ENCODE measurements at regions not wholly inside any gene's neighbourhood (a gene's known extent, or its start where the extent isn't known, plus 50 kb on each side); places are given as distances from the start of the nearest gene placed in this dataset. TPM values are rescaled to one million over a fixed set of nuclear protein-coding genes. Genes with fewer than 3 reads are reported as not detected.

GRCh38 chr21:20942523-20942922, 55.7 kb upstream of the NCAM2 start:
- H3K4me1 Mint-ChIP-seq (ENCODE audit: low read depth): no peaks in the 10 kb centered on the region
- ATAC-seq (no peak), DNase-seq (no peak)
- CTCF ChIA-PET: no interaction called here
- no peaks in the 10 kb centered on the region for H3K27me3 Mint-ChIP-seq
- H3K27ac Mint-ChIP-seq: no peak overlapping the region
- POLR2A ChIA-PET: interaction anchor here (0.6 kb wide), 1 partner anchor 210 kb away, joined by 3 read pairs; no protein-coding TSS in a partner anchor
- no peak for TF ChIP-seq CTCF (IDR thresholded peaks at IDR 0.05)
- intact Hi-C loops (cut with micrococcal nuclease): no loop called here
- no peaks in the 10 kb centered on the region for H3K9me3 Mint-ChIP-seq
- no peaks in the 10 kb centered on the region for H3K36me3 Mint-ChIP-seq (ENCODE audit: low read depth)
- no peak overlapping the region for H3K4me3 Mint-ChIP-seq

DNA sequence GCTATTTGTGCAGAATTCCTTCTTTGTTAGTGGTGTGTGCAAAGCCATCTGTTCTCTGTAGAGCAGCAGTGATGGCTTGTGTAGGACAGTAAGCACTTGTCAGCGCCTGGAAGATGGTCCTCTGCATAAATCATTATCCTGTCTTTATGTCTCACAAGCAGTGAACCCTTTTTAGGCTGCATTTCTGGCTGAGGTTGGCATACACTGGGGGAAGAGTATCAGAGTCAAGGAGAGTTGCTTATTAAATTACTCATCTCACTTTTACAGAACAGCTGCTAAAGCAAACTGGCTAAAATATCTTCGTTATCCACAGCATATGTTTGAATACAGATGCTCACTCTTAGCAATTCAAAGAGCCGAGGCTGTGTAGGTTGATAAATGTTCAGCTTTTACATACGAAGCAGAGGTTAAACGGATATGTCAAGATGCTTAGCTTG, 54.6 kb upstream of the NCAM2 start:
- Mint-ChIP-seq H3K4me3 (no peak overlapping the region), H3K4me1 (ENCODE audit: low read depth) (no peaks in the 10 kb centered on the region), H3K9me3 (no peaks in the 10 kb centered on the region), H3K27ac (no peak overlapping the region), H3K36me3 (ENCODE audit: low read depth) (no peaks in the 10 kb centered on the region), H3K27me3 (no peaks in the 10 kb centered on the region)
- no peak for TF ChIP-seq CTCF (IDR thresholded peaks at IDR 0.05)
- DNase-seq (no peak), ATAC-seq (no peak)
- POLR2A ChIA-PET: no interaction called here
- intact Hi-C loops (cut with micrococcal nuclease): no loop called here
- CTCF ChIA-PET: no interaction called here

GRCh38 chr21:20944139-20944538, 54.1 kb upstream of the NCAM2 start:
- Mint-ChIP-seq H3K9me3 (no peaks in the 10 kb centered on the region), H3K27ac (no peak overlapping the region), H3K4me1 (ENCODE audit: low read depth) (no peaks in the 10 kb centered on the region), H3K36me3 (ENCODE audit: low read depth) (no peaks in the 10 kb centered on the region), H3K27me3 (no peaks in the 10 kb centered on the region), H3K4me3 (no peak overlapping the region)
- no peak for TF ChIP-seq CTCF (IDR thresholded peaks at IDR 0.05)
- CTCF ChIA-PET: no interaction called here
- ATAC-seq (no peak), DNase-seq (no peak)
- intact Hi-C loops (cut with micrococcal nuclease): no loop called here
- POLR2A ChIA-PET: no interaction called here

GRCh38 chr21:20946701-20947100, 51.5 kb upstream of the NCAM2 start:
- Mint-ChIP-seq H3K9me3 (no peaks in the 10 kb centered on the region), H3K4me3 (no peak overlapping the region), H3K27ac (no peak overlapping the region), H3K27me3 (no peaks in the 10 kb centered on the region), H3K36me3 (ENCODE audit: low read depth) (no peaks in the 10 kb centered on the region), H3K4me1 (ENCODE audit: low read depth) (no peaks in the 10 kb centered on the region)
- intact Hi-C loops (cut with micrococcal nuclease): no loop called here
- TF ChIP-seq CTCF (IDR thresholded peaks at IDR 0.05): no peak
- POLR2A ChIA-PET: no interaction called here
- DNase-seq: no peak
- CTCF ChIA-PET: no interaction called here
- no peak for ATAC-seq

Small RNAs in the stretch of these regions (microRNA-seq; reads per million reads assigned to microRNA genes)
- gene MIR548X (ENCODE audit: borderline microRNAs expressed, borderline replicate concordance): not detected
